ENCODE measurements at regions not wholly inside any gene's neighbourhood (a gene's known extent, or its start where the extent isn't known, plus 50 kb on each side); places are given as distances from the start of the nearest gene placed in this dataset.
"Not testable (repeated sequence)": the region's sequence is repeated elsewhere in the genome, so short reads cannot be mapped to it uniquely, and the experiment has no call there.

GRCh38 chr15:83335542-83335941 is 51.1 kb upstream of the BNC1 start:
- not testable (repeated sequence) for DNase-seq (ENCODE audit: low spot score)

- no peak for DNase-seq (ENCODE audit: low spot score)
Measured at GRCh38 chr15:83339396-83339795, 54.9 kb upstream of the BNC1 start.

GRCh38 chr15:83340087-83340486 is 55.6 kb upstream of the BNC1 start:
- no peak for DNase-seq (ENCODE audit: low spot score)

- no peak for DNase-seq (ENCODE audit: low spot score)
Measured at GRCh38 chr15:83346342-83346741, 61.9 kb upstream of the BNC1 start.

GRCh38 chr15:83352119-83352518 is 67.7 kb upstream of the BNC1 start:
- no peak for DNase-seq (ENCODE audit: low spot score)

GRCh38 chr15:83356501-83357399 is 72.3 kb upstream of the BNC1 start:
- no peak for DNase-seq (ENCODE audit: low spot score)

- DNase-seq (ENCODE audit: low spot score) = no peak
Measured at GRCh38 chr15:83358972-83359564, 74.6 kb upstream of the BNC1 start.

- no peak for DNase-seq (ENCODE audit: low spot score)
Measured at GRCh38 chr15:83362706-83363105, 78.2 kb upstream of the BNC1 start.

- DNase-seq (ENCODE audit: low spot score) = no peak
Measured at GRCh38 chr15:83364501-83364900, 80.0 kb upstream of the BNC1 start.

GRCh38 chr15:83365370-83365938 is 81.0 kb upstream of the BNC1 start:
- DNase-seq (ENCODE audit: low spot score) = peak; percentile 85

- peak; percentile 53 for DNase-seq (ENCODE audit: low spot score)
Measured at GRCh38 chr15:83372434-83372891, 74.7 kb upstream of the SH3GL3 start.

- peak; percentile 47 for DNase-seq (ENCODE audit: low spot score)
Measured at GRCh38 chr15:83378921-83379578, 68.1 kb upstream of the SH3GL3 start.

GRCh38 chr15:83379579-83379959 is 67.6 kb upstream of the SH3GL3 start:
- peak; percentile 81 for DNase-seq (ENCODE audit: low spot score)

GRCh38 chr15:83380059-83380458 is 67.1 kb upstream of the SH3GL3 start:
- DNase-seq (ENCODE audit: low spot score) = peak; percentile 37

- DNase-seq (ENCODE audit: low spot score) = peak; percentile 63
Measured at GRCh38 chr15:83380682-83381081, 66.5 kb upstream of the SH3GL3 start.

GRCh38 chr15:83383608-83384139 is 63.5 kb upstream of the SH3GL3 start:
- DNase-seq (ENCODE audit: low spot score) = not testable (repeated sequence)

- peak; percentile 36 for DNase-seq (ENCODE audit: low spot score)
Measured at GRCh38 chr15:83396101-83396500, 51.0 kb upstream of the SH3GL3 start.
